Mucosa of descending colon (tissue), 3 donors: ENCODE measurements at regions not wholly inside any gene's neighbourhood (a gene's known extent, or its start where the extent isn't known, plus 50 kb on each side); places are given as distances from the start of the nearest gene placed in this dataset.
A peak's percentile ranks its signal among the peaks of the same experiment; 100 is the strongest.

Experiments used
- ATAC-seq: fragments of 200-7000 bp; cut with Tn5 transposase; one replicate; pipeline ENCODE4 v1.9.1; 2020; ENCODE audit warnings: mild to moderate bottlenecking, moderate library complexity
- DNase-seq, 3 donors: peaks; one replicate each; pipeline ENCODE4 v3.0.0-alpha.2; 2020
- H3K36me3 ChIP-seq: fragments of 200-600 bp; one replicate; pipeline ENCODE4 v1.8.0; 2021; ENCODE audit warnings: low read depth, mild to moderate bottlenecking
- H3K4me1 ChIP-seq: fragments of 200-600 bp; one replicate; pipeline ENCODE4 v1.8.0; 2021; ENCODE audit warnings: low read depth, mild to moderate bottlenecking
- H3K4me3 ChIP-seq: fragments of 200-600 bp; one replicate; pipeline ENCODE4 v1.8.0; 2021; ENCODE audit warnings: mild to moderate bottlenecking
- H3K9me3 ChIP-seq: fragments of 200-600 bp; one replicate; pipeline ENCODE4 v1.8.0; 2021; ENCODE audit warnings: mild to moderate bottlenecking
- intact Hi-C, 2 donors: fragments of 100-400 bp; cut with DNase I in 1 of 2; cut with micrococcal nuclease in 1 of 2; formaldehyde crosslinking; loops; one replicate each; pipeline versions ENCODE4 v1.11.0 to v1.11.1; 2022; cut with DNase I, micrococcal nuclease
- TF ChIP-seq, protein P1 (sequence below): fragments of 200-600 bp; IDR thresholded peaks from one replicate; pipeline ENCODE4 v1.8.0; 2022; ENCODE audit warnings: antibody characterized with exemption, mild to moderate bottlenecking
- donor health status: DM: no; HTN: no; CAD: no; lungs with moderate emphysema.
- donor health status: DM: no; HTN: no; CAD: no.
- donor health status: DM: no; HTN: yes; CAD: no.

DNA sequence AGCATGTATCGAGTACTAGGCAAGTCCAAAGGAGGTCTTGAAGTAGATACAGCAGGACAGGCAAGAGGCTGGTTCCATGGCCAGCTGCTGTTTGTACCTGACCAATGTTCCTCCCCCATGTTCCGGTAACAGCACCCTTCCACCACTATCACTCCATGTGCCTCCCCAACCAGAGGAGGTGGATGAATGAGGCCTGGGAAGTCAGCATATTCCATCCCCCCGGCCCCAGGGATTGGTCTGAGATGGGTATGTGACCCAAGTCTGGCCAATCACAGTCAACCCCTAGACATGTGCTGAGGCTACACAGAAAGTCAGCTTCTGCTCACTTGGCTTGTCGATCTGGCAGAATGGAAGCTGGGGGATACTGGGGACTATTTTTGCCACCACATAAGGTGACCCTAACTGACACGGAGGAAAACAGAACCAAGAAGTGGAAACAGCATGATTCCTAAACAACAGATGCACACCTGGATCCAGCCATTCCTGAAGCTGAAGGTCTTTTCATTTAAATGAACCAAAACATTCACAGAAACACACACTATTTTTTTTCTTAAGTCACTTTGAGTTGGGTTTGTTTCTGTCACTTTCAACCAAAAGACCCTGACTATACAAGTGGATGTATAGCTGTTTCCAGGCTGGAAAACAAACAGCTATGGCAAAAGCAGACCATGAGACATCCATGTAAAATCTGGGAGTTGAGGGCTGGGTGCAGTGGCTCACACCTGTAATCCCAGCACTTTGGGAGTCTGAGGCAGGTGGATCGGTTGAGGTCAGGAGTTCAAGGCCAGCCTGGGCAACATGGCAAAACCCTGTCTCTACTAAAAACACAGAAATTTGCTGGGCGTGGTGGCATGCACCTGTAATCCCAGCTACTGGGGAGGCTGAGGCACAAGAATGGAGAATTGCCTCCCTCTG lies 70.4 kb upstream of the PTPN1 start:
- TF ChIP-seq, protein P1, sequence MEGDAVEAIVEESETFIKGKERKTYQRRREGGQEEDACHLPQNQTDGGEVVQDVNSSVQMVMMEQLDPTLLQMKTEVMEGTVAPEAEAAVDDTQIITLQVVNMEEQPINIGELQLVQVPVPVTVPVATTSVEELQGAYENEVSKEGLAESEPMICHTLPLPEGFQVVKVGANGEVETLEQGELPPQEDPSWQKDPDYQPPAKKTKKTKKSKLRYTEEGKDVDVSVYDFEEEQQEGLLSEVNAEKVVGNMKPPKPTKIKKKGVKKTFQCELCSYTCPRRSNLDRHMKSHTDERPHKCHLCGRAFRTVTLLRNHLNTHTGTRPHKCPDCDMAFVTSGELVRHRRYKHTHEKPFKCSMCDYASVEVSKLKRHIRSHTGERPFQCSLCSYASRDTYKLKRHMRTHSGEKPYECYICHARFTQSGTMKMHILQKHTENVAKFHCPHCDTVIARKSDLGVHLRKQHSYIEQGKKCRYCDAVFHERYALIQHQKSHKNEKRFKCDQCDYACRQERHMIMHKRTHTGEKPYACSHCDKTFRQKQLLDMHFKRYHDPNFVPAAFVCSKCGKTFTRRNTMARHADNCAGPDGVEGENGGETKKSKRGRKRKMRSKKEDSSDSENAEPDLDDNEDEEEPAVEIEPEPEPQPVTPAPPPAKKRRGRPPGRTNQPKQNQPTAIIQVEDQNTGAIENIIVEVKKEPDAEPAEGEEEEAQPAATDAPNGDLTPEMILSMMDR = no peak
- no peaks in the 10 kb centered on the region for H3K9me3 ChIP-seq
- H3K4me1 ChIP-seq = peaks cover 11% of the 10 kb centered on the region
- no peak overlapping the region for H3K4me3 ChIP-seq
- ATAC-seq (no peak), DNase-seq (peak in 1 of 3 donors; percentile 16)
- intact Hi-C loops = no loop called here
- no peaks in the 10 kb centered on the region for H3K36me3 ChIP-seq

DNA sequence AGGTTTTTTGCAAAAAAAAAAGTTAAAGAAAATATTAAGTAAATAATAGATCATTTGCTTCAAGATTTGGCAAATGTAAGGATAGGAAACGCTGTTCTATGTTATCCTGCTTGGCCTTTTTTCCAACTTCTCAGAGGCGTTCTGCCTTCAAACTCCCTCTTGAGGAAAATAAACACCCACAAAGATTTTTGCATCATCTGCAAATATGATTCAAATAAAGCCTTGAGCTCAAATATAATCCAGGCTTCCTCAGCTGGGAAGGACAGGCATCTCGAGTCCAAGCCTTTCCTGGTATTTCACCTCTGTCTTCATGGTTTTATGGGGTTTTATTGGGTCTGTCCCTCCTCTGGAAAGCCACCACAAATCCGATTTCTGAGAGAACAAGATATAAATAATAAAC lies 67.7 kb upstream of the PTPN1 start:
- TF ChIP-seq, protein P1 = no peak

DNA sequence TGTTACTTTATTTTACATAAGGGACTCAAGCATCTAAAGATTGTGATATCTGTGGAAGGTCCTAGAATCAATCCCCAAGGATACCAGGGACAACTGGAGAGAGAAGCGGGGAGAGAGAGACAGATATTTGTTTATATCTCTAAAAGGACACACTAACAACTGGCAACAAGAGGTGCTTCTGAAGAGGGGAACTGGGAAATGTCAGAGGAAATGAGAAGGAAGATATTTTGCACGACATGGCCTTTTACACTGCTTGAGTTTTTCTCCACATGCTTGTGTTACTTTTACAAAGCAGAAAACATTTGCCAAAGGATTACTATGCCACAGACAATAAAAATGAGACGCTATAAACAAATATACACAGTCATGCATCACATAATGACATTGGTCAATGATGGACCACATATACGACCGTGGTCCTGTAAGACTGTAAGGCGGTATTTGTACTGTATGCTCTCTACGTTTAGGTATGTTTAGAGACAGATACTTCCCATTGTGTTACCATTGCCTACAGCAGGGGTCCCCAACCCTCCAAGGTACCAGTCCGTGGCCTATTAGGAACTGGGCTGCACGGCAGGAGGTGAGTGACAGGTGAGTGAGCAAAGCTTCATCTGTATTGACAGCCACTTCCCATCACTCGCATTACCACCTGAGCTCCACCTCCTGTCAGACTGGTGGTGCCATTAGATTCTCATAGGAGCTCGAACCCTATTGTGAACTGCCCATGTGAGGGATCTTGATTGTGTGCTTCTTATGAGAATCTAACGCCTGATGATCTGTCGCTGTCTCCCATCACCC lies 64.6 kb upstream of the PTPN1 start:
- intact Hi-C loops = no loop called here

More for the DNA sequence above, 67.7 kb upstream of the PTPN1 start:
- ATAC-seq (no peak), DNase-seq (no peak)
- intact Hi-C loops = no loop called here
- H3K4me3 ChIP-seq = no peak overlapping the region
- no peaks in the 10 kb centered on the region for H3K36me3 ChIP-seq
- H3K4me1 ChIP-seq = peaks cover 18% of the 10 kb centered on the region
- no peaks in the 10 kb centered on the region for H3K9me3 ChIP-seq

DNA sequence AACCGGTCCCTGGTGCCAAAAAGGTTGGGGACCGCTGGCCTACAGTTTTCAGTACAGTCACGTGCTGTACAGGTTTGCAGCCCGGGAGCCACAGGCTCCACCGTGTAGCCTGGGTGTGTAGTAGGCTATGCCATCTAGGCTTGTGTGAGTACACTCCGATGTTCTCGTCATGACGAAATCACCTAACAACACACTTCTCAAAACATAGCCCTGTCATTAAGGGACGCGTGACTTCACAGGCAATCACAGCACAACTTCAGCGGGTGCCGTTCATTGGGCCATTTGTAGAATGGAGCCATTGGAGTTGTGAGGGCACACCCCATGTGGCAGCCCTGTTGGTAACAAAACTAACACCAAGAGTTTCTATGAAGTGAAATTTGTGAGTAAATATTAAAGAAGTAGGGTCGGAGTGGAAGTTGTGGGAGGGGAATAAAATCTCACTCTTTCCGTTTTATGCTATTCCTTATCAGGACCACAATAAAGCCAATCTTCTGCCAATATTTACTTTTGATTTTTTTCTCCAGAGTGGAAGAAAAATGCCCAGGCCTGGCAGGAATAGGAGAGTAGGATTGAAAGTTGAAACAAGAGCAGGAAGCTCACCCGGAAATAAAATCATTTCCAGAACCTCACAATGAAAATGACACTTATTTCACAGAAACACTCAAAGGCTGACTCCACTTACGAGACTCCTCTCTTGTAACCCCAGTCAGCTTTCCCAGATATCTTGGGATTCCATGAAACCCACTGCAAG lies 63.7 kb upstream of the PTPN1 start:
- no peak overlapping the region for H3K4me3 ChIP-seq
- no peaks in the 10 kb centered on the region for H3K36me3 ChIP-seq
- intact Hi-C loops = no loop called here
- DNase-seq (peak in 2 of 3 donors; percentile 70 to 71), ATAC-seq (peak; percentile 87)
- peaks cover 17% of the 10 kb centered on the region for H3K4me1 ChIP-seq
- no peaks in the 10 kb centered on the region for H3K9me3 ChIP-seq
- TF ChIP-seq, protein P1 = no peak

More for the DNA sequence above, 64.6 kb upstream of the PTPN1 start:
- Histone ChIP-seq H3K36me3 (no peaks in the 10 kb centered on the region), H3K9me3 (no peaks in the 10 kb centered on the region), H3K4me1 (peaks cover 18% of the 10 kb centered on the region), H3K4me3 (no peak overlapping the region)
- TF ChIP-seq, protein P1 = no peak
- ATAC-seq (peak; percentile 7), DNase-seq (peak in 1 of 3 donors; percentile 33)

DNA sequence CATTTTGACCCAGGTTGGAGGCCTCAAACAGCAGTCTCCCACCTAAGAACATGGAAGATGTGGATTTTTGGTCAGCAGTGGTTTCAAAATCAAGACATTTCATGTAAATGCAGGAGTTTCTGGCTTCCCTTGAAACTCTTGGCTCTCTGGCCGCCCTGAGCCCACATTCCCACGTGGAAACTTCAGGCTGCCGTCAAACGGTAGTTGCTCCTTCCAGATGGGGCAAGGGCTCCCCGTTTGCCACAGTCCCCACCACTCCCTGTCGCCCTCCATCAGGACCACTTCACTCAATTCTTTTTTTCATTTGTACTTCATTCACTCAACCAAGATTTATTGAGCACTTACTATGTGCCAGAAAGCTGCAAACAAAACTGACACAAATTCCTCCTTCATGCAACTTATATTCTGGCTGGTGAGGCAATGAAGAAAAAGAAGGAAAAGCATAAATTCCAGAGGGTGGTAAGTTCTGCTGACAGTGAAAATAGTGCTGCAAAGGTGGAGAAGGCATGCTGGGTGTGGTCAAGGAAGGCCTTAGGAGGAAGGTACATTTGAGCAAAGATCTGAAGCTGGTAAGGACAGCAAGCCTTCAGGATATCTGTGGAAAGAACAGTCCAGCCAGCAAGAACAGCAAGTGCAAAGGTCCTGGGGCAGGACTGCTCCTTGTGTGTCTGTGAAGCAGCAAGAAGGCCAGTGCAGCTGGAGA lies 62.9 kb upstream of the PTPN1 start:
- peak; percentile 23 for ATAC-seq
- peak in 1 of 3 donors; percentile 38 for DNase-seq
- TF ChIP-seq, protein P1 = no peak
- no peaks in the 10 kb centered on the region for H3K36me3 ChIP-seq
- no peak overlapping the region for H3K4me3 ChIP-seq
- peaks cover 15% of the 10 kb centered on the region for H3K4me1 ChIP-seq
- H3K9me3 ChIP-seq = no peaks in the 10 kb centered on the region
- intact Hi-C loops = no loop called here
